HG02588 (cell line): ENCODE measurements at regions not wholly inside any gene's neighbourhood (a gene's known extent, or its start where the extent isn't known, plus 50 kb on each side); places are given as distances from the start of the nearest gene placed in this dataset.

ENCODE experiments used
- ATAC-seq: cut with Tn5 transposase; IDR thresholded peaks from one replicate; pipeline ENCODE4 v1.9.1; 2021; ENCODE audit warnings: mild to moderate bottlenecking, moderate library complexity; ENCODE audit not compliant: unreplicated experiment

DNA sequence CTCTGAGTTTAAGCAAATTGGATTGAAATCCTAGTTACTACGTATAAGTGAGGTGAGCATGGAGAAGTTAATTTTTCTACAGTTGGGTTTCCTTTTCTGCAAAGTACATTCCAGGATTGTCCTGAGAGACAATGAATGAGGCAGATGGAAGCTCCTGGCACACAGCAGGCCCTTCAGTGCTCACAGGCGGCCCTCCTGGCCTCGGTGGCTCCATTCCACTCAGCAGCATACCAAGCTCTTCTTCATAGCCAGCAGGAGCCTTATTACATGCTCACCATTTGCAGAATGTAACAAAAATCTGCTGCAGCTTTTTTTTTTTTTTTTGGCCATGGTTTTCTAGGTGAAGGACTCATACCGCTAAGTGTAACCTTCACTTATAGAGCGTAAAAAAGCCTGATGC is 113.2 kb upstream of the FAM9B start:
- ATAC-seq: no peak

DNA sequence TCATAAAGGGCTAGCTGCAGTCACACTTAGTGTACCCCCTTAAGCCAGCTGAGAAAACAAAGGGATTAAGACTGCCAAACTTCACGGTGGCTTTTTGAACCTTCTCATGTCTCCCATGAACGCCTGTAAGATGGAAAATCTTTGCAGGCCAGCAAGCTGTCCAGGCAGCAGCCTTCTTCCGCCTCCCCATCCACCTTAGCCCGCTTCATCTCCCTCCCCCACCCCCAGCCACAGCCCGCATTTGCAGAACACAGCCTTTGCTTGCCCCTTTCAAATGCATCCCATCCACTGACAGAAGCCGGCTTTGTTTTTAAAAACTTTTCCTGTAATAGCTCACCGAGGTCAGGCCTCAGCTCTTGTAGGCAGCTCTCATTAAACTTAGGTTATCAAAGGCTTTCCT is 113.8 kb upstream of the FAM9B start:
- ATAC-seq: no peak

DNA sequence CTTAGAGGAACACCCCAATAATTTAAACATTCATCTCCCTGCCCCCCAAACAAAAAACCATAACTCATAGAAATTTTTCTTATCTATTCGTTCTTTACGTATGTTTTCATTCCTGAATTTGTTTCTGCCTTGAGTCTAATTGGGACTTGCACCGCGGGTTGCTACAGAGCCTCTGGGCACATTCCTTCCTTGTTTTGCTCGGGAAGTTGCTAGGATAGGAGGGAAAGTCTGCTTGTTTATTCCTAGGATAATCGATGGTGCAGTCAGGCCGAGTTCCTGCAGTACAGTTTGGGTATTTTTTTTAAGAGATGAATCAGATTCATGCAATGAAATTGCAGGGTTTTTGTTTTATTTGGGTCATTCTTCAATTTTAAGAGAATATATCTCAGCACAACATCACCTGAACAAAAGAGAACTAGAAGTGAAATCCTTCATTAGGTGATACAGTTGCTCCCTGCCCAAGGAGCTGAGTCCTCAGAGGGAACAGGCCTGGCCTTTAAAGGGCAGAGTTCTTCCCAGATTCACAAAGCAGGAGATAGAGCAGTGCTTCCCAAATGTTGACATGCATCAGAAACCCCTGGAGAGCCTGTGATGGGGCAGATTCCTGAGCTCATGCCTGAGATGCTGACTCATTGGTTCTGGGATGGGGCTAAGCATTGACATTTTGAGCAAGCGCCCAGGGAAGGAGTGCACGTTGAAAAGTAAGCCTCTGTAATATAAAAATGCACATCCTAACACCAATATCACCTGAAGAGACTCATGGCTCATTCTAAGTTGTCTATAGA is 114.9 kb upstream of the FAM9B start:
- no peak for ATAC-seq

DNA sequence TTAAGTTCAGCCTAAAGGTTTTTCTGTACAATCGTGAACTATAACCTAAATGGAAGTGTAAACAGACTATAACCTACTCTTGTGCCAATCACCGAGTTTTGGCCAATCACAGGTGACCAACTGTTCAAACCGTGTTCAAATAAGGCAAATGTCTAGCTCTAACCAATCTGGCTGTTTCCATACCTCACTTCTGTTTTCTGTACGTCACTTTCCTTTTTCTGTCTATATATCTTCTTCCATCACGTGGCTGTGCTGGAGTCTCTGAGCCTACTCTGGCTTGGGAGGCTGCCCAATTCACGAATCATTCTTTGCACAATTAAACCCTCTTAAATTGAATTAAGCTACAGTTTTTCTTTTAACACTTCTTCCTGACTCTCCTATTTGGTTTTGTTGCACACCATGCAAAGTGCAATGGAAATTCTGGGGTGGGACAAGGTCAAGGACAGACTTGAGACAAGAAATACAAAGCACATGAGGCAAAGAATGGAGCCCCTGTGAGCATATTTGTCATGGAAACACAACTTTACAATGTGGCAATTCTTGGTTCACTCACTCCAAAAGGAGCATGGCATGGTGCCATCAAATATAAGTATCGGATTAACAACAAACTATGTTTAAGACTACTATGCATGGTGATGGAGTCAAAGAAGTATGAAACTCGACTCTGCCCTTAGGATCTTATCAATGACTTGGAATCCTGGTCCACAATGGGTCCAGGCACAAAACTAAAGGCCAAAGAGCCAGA is 115.7 kb upstream of the FAM9B start:
- no peak for ATAC-seq

DNA sequence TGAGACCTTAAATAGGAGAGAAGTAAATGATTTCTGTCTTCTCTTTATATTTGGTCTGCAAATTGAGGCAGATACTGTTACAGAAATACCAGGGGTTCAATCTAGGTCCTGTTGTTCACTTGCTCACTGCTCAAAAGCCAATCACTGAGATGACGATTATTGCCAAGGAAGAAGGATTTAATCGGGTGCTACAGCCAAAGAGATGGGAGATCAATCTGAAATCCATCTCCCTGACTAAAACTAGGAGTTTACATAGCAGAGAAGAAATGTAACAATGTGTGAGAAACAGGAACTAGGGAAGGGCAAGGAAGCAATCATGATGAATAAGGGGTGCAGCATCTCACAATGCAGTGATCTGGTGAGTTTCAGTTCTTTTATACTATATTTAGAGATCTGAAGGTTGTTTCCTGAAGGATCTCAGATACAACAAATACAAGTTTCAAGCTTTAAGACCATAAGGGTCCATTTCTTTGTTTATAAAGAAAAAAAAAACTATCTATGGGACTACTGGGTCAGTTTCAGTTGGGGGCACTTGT is 117.9 kb upstream of the FAM9B start:
- no peak for ATAC-seq

DNA sequence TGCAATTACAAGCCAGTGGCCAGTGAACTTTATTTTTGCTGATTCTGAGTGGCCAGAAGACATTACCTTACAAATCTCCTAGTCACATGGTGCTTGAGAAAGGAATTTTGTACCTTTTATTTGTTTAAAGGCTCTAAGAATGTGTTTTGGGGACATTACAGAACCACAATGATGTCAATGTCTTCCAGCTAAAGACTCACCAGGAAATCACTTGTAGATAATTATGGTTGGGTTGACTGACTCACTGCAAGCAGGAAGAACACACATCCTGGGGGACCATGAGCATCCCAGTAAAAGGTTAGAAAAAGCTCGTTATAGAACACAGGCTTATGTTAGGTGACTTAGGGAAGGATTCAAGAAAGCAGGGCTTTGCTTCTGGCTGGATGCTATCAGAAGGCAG is 119.4 kb upstream of the FAM9B start:
- no peak for ATAC-seq

DNA sequence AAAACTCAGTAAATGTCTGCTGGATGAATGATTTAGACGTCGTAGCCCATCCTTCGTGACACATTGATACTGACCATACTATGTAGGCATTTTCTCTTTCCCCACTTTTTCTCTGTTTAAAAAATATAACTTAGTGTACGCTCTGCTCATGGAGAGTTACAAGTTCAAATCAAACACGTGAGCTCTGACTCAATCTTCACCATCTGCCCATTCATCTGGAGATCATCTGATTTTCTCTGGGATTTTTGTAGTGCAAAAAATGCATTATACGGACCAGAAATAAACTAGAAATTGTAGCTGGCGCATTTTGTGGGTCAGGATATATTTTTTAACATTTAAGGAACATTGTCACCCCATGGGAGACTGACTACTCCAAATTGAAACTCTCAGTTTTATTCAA is 124.7 kb upstream of the FAM9B start:
- no peak for ATAC-seq

DNA sequence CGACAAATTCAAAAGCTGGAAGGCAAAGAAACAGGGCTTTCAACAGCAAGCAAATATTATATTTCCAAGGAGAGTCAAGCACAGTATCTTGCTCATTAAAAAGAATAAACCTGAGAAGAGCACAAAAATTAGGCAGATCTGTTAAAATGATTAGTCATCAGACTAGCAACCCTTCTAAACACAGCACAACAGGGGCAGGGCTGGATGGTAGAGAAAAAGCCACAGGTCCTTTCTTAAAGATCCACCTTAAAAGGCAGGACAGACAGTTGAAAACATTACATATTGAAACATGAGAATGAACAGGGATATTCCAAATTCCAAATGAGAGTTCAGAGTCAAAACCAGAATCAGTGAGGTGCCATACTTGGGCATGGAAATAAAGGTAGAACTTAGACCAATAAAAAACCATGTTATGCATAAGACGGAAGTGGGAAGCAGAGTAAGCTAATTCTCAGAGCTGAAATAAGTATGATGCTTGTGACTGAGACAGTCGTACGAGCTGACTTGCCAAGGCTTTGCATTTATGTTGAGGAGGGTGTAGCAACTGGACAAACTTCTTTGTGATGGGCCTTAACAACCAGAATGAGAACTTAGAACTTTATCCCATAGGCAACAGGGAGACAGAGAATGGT is 126.9 kb upstream of the FAM9B start:
- no peak for ATAC-seq

DNA sequence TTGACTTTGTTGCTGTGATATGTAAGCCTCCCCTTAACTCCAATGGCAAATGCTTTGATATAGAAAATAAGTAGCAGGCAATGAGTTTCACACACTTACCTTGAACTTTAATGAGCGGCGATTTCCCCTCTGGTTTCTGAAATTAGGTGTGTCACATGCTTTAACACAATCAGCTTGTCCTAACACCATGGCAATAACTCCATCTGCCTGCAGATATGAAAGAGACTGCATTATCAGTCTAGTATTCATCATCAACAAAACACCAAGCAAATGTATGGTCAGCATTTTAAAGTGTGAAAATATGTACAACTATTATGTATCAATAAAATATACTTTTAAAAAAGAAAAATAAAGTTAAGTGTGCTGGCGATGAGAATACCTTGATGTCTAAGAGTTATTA is 128.8 kb upstream of the FAM9B start:
- no peak for ATAC-seq

DNA sequence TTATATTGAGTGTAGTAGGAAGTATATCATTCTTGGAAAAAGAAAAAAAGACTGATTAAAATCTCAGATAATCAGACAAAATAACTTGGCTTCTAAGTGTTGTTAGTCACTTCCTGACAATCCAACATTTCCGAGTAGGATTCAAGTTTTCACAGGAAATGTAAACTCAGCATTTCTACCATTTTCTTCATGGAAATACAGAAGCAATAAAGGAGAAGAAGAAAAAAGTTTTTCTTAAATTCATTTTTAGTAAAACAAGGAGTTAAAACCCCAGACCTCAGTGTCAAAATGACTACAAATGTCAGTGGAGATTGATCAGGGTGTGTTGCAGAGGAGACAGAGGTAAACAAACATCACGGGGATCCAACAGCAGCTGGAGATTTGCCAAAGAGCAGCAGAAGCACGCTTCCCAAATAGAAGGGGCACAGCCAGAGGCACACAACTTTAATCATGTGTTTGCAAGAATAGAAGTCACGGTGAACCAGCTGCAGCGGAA is 129.3 kb upstream of the FAM9B start:
- ATAC-seq: no peak

DNA sequence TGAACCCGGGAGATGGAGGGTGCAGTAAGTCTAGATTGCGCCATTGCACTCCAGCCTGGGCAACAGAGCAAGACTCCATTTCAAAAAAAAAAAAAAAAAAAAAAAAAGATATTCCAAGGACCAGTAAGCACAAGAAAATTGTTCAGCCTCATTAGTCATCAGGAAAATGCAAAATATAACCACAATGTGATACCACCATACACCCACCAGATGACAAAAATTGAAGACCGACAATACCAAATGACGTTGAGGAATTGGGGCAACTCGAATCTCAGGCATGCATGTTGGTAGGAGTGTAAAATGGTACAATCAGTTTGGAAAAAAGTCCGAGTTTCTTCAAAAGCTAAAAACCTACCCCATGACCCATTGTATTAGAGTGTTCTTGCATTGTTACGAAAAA is 130.2 kb upstream of the FAM9B start:
- ATAC-seq: no peak

DNA sequence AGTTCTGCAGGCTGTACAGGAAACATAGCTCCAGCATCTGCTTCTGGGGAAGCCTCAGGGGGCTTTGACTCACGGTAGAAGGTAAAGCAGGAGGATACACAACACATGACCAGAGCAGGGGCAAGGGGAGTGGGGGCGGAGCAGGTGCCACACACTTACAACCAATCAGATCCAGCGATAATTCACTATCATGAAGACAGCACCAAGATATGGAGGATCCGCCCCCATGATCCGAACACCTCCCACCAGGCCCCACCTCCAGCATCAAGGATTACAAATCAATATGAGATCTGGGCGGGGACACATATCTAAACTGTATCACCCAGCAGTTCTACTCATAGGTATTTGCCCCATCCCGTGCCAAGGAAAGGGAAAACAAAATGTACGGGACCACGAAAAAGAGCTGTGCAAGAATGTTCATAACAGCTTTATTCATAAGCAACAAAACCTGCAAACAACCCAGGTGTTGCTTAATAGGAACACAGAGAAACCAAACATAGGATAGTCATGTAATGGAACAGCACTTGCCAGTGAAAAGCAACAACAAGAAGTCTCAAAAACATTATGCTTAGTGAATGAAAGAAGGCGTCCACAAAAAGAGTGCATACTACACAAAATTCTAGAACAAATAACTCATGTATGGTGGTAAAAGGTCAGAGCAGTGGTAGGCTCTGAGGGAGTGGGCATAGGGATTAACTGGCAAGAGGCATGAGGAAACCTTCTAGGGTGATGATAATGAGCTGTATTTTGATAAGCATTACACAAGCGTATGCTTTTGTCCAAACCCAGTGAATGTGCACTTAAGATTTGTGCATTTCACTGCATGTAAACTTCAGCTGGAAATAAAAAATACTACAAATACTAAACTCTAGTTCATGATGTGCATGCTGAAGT is 130.9 kb upstream of the FAM9B start:
- no peak for ATAC-seq

DNA sequence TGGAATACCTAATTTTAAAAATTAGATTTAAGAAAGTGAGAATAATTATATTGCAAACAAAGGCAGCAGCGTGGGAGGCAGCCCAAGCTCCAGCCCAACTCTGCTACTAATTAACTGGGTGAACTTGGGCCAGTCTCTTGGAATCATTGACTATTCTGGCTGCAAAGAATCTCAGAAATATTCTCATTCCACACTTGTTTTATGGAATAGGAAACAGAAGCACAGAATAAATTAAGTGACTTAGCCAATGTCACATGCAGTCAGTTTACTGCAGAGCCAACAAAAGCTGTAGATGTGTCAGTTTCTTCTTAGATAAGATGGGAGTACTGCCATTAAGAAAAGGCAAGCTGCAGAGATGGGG is 132.6 kb upstream of the FAM9B start:
- no peak for ATAC-seq

DNA sequence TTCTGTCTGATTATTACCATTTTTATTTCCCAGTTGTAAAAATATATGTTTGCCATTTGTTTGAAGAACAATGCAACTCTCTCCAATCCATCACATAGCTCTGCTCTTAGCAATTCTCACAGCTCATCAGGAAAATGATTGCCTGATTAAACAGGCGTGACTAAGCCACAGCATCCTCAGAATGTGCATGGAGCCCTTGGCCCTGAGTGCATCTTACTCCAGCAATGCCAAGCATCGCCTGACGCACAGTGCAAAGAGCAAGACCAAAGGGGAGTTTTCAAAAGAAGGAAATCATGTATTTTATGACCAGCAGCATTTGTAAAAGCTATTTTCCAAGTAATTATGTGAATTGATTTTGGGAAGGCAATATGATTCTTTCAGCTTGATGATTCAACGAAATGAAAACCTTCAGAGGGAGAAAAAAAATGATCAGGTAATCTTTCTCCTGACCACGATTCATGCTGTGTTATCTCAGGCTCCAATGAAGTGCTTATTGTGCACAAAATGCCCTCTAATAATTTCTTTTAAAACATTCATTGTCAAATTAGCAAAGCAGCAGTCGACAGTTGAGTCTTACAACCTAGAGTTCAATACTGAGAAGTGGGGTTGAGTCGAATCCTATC is 138.0 kb upstream of the FAM9B start:
- no peak for ATAC-seq

DNA sequence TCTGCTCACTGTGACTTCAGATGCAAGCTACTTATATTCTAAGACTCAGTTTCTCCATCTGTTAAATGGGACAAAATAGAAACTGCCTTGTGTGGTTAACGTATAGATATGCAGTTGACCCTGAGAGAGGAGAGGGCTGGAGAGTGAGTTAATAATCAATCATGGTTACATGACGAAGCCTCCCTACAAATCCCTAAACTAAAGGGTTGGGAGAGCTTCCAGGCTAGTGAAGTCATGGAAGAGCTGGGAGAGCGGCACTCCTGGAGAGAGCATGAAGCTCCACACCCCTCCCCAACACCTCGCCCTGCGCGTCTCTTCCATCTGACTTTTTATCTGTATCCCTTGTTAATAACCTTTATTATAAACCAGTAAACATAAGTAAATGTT is 138.5 kb upstream of the FAM9B start:
- no peak for ATAC-seq

DNA sequence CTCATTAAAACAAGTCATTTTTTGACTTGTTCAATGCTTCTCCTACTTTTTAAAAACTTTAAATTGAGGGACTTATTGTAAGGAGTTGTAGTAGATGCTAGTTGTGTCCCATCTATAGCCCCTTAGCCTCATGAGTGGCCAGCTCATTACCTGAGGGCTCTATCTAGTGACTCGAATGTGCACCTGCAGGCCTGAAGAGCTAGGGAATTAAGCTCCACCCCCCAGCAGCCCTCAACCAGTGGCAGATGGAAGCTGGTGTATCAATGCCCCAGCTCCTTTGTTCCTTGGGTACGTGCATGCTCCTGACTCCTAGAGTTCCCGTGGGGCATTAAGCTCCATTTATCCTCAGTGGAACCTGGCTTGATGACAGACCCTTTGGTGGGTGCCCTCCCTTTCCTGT is 146.7 kb upstream of the FAM9B start:
- no peak for ATAC-seq

DNA sequence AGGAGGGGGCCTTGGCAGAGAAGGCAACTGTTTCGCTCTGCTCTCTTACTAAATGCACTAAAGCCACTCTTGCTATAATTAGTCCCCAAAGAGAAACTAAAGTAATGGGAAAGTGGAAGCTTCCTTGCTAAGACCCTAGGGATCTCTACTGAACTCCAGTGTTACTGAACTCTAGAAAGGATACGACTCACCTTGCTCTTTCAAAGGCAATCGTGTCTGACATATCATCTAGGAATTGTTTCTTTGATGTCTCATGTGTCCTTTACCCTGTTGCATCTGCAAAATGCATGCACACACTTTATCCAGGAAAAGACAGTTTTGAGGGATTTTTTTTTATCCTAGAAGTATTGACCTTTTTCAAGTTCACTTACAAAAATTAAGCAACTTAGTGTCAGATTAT is 148.1 kb upstream of the FAM9B start:
- no peak for ATAC-seq

DNA sequence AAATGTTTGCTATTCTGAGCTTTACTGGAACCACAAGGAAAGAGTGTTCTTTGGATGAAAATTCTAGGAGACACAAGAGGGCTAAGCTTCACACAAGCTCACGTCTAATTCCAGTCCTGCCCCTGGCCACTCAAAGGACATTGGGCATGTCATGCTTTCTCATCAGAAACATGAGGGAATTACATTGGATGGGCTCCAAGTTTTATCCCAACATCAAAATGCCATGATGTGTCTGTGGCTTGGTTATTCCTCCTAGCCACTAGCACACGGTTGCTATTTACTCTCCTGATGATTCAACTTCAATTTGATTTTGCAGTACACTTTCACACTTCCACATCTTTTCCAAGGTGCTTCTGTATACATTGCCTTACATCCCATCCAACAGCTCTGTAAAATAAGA is 149.6 kb upstream of the FAM9B start:
- ATAC-seq: no peak

DNA sequence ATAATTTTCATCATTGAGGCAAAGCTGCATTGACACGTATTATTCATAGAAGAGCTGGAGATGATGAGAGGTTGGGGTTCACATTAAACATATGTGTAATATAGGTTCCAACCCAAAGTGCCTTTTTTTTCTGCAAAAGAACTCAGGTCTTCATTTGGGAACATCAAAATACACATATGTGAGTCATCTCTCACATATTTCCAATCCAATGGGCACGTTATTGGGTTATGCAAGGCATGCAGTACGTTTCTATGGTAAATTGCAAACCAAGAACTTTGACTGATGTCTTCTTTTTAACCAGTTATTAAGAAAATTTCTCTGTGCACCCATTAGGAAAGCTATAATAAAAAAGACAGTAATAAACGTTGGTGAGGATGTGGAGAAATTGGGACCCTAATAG is 150.3 kb upstream of the FAM9B start:
- no peak for ATAC-seq

DNA sequence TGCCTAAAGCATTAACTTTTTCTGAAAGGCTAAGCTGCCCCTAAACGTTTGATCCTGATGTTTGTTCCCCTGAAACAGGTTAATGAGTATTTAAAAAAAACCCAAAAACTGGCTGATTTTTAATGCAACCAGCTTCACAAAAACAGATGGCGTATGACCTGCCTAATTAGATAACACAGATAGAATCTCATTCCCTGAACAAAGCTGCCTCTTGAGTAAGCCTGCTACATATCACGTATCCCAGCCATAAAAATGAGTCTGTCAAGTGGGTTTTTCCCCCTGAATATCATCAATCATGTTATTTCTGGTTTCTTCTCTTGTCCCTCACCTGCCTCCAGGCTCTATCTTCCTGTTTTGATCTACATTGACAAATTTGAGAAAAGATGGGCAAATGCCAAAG is 154.2 kb upstream of the FAM9B start:
- ATAC-seq: no peak
